ENCODE measurements at regions not wholly inside any gene's neighbourhood (a gene's known extent, or its start where the extent isn't known, plus 50 kb on each side); places are given as distances from the start of the nearest gene placed in this dataset.
"Not testable (repeated sequence)": the region's sequence is repeated elsewhere in the genome, so short reads cannot be mapped to it uniquely, and the experiment has no call there.

DNA sequence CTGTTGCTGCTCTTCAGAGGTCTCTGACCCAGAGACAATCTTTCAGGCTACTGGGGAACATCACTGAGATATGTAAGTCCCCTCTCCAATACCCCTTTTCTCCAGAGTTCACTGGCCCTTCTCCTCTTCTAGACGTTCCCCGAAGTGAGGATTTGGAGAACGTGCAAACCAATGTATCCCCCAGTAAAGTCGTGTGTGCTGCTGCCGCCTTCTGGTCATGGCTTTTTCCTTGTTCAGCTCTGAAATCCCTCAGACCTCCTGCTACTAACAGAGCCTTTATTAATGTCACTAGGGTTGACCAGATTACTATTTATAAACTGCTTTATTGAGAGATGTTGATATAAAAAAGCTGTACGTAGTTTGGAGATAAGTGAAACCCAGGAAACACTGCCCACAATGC is 1028.6 kb downstream of the CDH9 start:
- H3K27ac ChIP-seq (ENCODE audit: low read depth, low read length) = no peak overlapping the region
- H2AFZ ChIP-seq (ENCODE audit: low read length, unreplicated experiment) = no peak overlapping the region
- H3K4me3 ChIP-seq (ENCODE audit: low read depth, low read length) = no peak overlapping the region

DNA sequence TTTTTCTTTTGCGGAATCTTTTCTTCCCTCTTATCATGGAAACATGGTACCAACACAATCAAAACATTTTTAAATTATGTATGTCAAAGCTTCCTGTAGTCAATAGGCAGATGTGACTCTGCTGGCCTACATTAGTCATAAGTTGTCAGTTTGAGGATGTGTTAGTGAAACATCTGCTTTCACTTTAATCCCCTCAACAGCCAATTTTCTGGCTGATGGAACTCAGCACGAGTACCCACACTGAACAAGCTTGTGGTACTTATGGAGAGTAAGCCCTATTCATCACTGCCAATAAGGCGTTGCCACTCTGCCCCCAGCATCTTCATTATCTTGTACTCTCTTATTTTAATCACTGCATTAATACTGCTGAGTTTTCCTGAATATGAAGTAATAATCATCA is 1034.4 kb downstream of the CDH9 start:
- Histone ChIP-seq H3K4me3 (ENCODE audit: low read depth, low read length) (no peak overlapping the region), H3K4me1 (ENCODE audit: control insufficient read depth, insufficient read depth, low read length, unreplicated experiment) (no peaks in the 10 kb centered on the region), H2AFZ (ENCODE audit: low read length, unreplicated experiment) (no peak overlapping the region), H3K27me3 (ENCODE audit: insufficient read depth, low read length) (no peaks in the 10 kb centered on the region), H3K36me3 (ENCODE audit: insufficient read depth, low read length) (no peaks in the 10 kb centered on the region), H3K79me2 (ENCODE audit: control insufficient read depth, insufficient read depth, low read length, unreplicated experiment) (no peaks in the 10 kb centered on the region), H3K27ac (ENCODE audit: low read depth, low read length) (no peak overlapping the region)

More for the DNA sequence above, 1028.6 kb downstream of the CDH9 start:
- H3K4me1 ChIP-seq (ENCODE audit: control insufficient read depth, insufficient read depth, low read length, unreplicated experiment) = no peaks in the 10 kb centered on the region
- no peaks in the 10 kb centered on the region for H3K79me2 ChIP-seq (ENCODE audit: control insufficient read depth, insufficient read depth, low read length, unreplicated experiment)
- H3K27me3 ChIP-seq (ENCODE audit: insufficient read depth, low read length) = no peaks in the 10 kb centered on the region
- no peaks in the 10 kb centered on the region for H3K36me3 ChIP-seq (ENCODE audit: insufficient read depth, low read length)

DNA sequence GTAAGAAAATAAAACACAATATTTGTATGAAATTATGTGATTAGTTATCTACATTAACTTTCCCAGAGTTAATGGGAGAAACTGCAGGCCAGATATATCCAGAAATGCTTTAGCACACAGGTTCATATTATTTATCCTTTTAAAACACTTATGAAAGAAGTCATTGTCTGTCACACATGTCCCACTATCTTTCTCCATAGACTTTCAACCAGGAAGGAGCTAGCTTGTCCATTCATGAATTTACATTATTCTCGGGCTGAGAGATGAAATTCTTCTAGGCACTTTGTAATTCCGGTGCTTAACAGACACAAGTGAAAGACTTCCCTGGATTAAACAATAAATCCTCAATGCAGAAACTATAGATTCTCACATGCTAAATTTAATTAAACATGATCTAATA is 1043.2 kb downstream of the CDH9 start:
- Histone ChIP-seq H2AFZ (ENCODE audit: low read length, unreplicated experiment) (no peak overlapping the region), H3K36me3 (ENCODE audit: insufficient read depth, low read length) (no peaks in the 10 kb centered on the region), H3K79me2 (ENCODE audit: control insufficient read depth, insufficient read depth, low read length, unreplicated experiment) (no peaks in the 10 kb centered on the region), H3K4me3 (ENCODE audit: low read depth, low read length) (no peak overlapping the region), H3K27ac (ENCODE audit: low read depth, low read length) (no peak overlapping the region), H3K27me3 (ENCODE audit: insufficient read depth, low read length) (no peaks in the 10 kb centered on the region), H3K4me1 (ENCODE audit: control insufficient read depth, insufficient read depth, low read length, unreplicated experiment) (no peaks in the 10 kb centered on the region)

DNA sequence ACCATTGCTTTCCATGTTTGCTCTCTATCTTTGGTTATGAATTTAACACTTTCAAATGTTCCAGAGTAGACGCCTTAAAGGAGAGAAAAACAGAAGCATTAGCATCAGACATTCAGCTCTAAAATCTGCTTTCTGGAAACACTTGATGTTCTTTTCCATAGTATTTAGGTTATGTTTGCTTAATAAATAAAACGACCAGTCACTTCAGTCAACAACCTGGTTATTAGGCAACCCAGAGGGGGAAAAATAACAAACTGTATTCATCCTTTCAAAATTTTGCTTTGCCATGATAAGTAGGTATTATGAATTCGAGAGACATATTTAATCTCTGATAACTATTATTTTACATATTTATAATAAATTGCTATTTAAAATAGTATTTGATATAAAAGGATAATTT is 1044.7 kb downstream of the CDH9 start:
- Histone ChIP-seq H3K79me2 (ENCODE audit: control insufficient read depth, insufficient read depth, low read length, unreplicated experiment) (no peaks in the 10 kb centered on the region), H2AFZ (ENCODE audit: low read length, unreplicated experiment) (no peak overlapping the region), H3K4me1 (ENCODE audit: control insufficient read depth, insufficient read depth, low read length, unreplicated experiment) (no peaks in the 10 kb centered on the region), H3K36me3 (ENCODE audit: insufficient read depth, low read length) (no peaks in the 10 kb centered on the region), H3K27ac (ENCODE audit: low read depth, low read length) (no peak overlapping the region), H3K4me3 (ENCODE audit: low read depth, low read length) (no peak overlapping the region), H3K27me3 (ENCODE audit: insufficient read depth, low read length) (no peaks in the 10 kb centered on the region)

DNA sequence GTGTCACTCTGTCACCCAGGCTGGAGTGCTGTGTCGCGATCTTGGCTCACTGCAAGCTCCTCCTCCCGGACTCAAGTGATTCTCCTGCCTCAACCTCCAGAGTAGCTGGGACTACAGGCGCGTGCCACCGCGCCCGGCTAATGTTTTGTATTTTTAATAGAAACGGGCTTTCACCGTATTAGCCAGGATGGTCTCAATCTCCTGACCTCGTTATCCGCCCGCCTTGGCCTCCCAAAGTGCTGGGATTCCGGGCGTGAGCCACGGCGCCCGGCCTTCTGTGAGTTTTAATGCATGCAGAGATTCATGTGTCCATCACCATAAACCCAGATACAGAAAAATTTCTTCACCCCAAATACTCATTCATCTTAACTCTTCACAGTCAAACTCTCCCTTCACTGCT is 1046.7 kb downstream of the CDH9 start:
- Histone ChIP-seq H3K4me3 (ENCODE audit: low read depth, low read length) (no peak overlapping the region), H3K4me1 (ENCODE audit: control insufficient read depth, insufficient read depth, low read length, unreplicated experiment) (no peaks in the 10 kb centered on the region), H2AFZ (ENCODE audit: low read length, unreplicated experiment) (no peak overlapping the region), H3K79me2 (ENCODE audit: control insufficient read depth, insufficient read depth, low read length, unreplicated experiment) (no peaks in the 10 kb centered on the region), H3K36me3 (ENCODE audit: insufficient read depth, low read length) (no peaks in the 10 kb centered on the region), H3K27me3 (ENCODE audit: insufficient read depth, low read length) (no peaks in the 10 kb centered on the region), H3K27ac (ENCODE audit: low read depth, low read length) (no peak overlapping the region)

DNA sequence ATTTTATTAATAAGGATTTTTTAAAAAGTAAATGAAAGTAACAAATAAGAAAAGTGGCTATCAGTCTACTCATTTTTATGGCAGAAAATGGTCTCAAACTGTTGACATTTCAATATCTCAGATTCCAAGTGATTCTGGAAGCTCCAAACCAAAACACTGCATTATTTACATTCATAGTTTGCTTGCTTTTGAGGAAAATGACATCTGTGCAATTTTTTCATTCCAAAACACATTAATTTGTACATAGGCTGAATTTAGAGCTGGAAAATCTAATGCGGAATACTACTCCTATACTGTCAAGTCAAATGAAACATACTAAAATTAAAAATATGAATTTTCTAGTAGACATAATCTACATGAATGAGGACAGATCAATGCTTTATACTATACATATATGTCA is 1047.6 kb downstream of the CDH9 start:
- Histone ChIP-seq H3K36me3 (ENCODE audit: insufficient read depth, low read length) (no peaks in the 10 kb centered on the region), H3K79me2 (ENCODE audit: control insufficient read depth, insufficient read depth, low read length, unreplicated experiment) (no peaks in the 10 kb centered on the region), H3K4me3 (ENCODE audit: low read depth, low read length) (no peak overlapping the region), H3K27me3 (ENCODE audit: insufficient read depth, low read length) (no peaks in the 10 kb centered on the region), H3K4me1 (ENCODE audit: control insufficient read depth, insufficient read depth, low read length, unreplicated experiment) (no peaks in the 10 kb centered on the region), H3K27ac (ENCODE audit: low read depth, low read length) (no peak overlapping the region), H2AFZ (ENCODE audit: low read length, unreplicated experiment) (no peak overlapping the region)

DNA sequence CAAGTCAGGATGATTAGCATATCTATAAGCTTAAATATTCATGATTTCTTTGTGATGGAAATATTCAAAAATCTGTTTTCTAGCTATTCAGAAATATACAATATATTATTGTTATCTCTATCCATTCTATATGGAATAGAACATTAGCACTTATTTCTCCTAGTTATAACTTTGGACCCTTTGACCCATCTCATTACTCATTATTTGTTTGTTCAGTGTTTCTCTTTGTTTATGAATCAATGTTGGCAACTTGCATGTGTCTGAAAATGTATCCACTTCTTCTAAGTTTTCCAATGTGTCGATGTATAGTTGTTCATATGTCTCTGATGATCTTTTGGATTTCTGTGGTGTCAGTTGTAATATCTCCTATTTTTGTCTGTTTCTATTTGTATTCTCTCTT is 1059.3 kb downstream of the CDH9 start:
- H3K27ac ChIP-seq (ENCODE audit: low read depth, low read length) = no peak overlapping the region
- no peaks in the 10 kb centered on the region for H3K36me3 ChIP-seq (ENCODE audit: insufficient read depth, low read length)
- no peaks in the 10 kb centered on the region for H3K79me2 ChIP-seq (ENCODE audit: control insufficient read depth, insufficient read depth, low read length, unreplicated experiment)
- H3K4me3 ChIP-seq (ENCODE audit: low read depth, low read length) = no peak overlapping the region
- H2AFZ ChIP-seq (ENCODE audit: low read length, unreplicated experiment) = no peak overlapping the region
- H3K27me3 ChIP-seq (ENCODE audit: insufficient read depth, low read length) = no peaks in the 10 kb centered on the region
- H3K4me1 ChIP-seq (ENCODE audit: control insufficient read depth, insufficient read depth, low read length, unreplicated experiment) = no peaks in the 10 kb centered on the region

DNA sequence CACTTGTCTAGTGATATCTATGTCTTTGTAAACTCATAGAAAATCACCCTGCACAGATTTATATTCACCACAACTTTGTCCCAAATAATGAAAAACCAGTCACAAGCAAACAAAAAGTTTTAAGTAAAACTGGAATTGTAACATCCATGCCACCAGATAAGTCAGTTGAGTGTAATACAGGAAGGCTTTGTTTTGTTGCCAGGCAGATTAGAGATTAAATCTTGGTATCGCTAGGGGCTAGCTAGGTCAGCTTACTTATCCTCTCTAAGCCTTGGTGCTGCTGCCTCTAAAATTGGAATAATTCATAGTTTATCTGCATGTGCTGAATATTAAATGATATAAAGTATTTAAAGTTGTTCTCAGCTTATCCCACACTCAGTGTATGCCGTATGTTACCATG is 1062.5 kb downstream of the CDH9 start:
- Histone ChIP-seq H3K27me3 (ENCODE audit: insufficient read depth, low read length) (no peaks in the 10 kb centered on the region), H3K4me1 (ENCODE audit: control insufficient read depth, insufficient read depth, low read length, unreplicated experiment) (no peaks in the 10 kb centered on the region), H3K79me2 (ENCODE audit: control insufficient read depth, insufficient read depth, low read length, unreplicated experiment) (no peaks in the 10 kb centered on the region)

DNA sequence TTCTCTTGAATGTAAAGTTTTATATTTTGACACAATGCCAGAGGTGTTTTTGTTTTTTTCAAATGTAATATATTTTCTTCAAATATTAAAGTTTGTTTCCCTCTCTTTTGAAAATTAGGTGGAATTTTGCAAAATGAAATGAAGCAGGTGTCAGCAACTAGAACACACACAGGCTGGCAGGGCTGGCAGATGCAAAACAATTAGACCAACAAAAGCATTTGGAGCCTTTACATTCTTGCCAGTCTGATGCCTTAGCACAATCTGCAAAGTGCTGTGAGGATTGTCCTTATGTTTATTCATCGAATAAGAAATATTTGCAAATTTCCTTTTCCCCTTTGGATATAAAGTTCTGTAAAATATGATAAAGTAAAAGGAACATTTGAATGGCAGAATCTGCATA is 1063.9 kb downstream of the CDH9 start:
- Histone ChIP-seq H3K27me3 (ENCODE audit: insufficient read depth, low read length) (no peaks in the 10 kb centered on the region), H3K27ac (ENCODE audit: low read depth, low read length) (no peak overlapping the region), H3K4me3 (ENCODE audit: low read depth, low read length) (no peak overlapping the region), H3K36me3 (ENCODE audit: insufficient read depth, low read length) (no peaks in the 10 kb centered on the region), H3K79me2 (ENCODE audit: control insufficient read depth, insufficient read depth, low read length, unreplicated experiment) (no peaks in the 10 kb centered on the region), H2AFZ (ENCODE audit: low read length, unreplicated experiment) (no peak overlapping the region), H3K4me1 (ENCODE audit: control insufficient read depth, insufficient read depth, low read length, unreplicated experiment) (no peaks in the 10 kb centered on the region)

More for the DNA sequence above, 1062.5 kb downstream of the CDH9 start:
- no peak overlapping the region for H3K27ac ChIP-seq (ENCODE audit: low read depth, low read length)
- no peak overlapping the region for H2AFZ ChIP-seq (ENCODE audit: low read length, unreplicated experiment)
- H3K4me3 ChIP-seq (ENCODE audit: low read depth, low read length) = no peak overlapping the region
- no peaks in the 10 kb centered on the region for H3K36me3 ChIP-seq (ENCODE audit: insufficient read depth, low read length)

DNA sequence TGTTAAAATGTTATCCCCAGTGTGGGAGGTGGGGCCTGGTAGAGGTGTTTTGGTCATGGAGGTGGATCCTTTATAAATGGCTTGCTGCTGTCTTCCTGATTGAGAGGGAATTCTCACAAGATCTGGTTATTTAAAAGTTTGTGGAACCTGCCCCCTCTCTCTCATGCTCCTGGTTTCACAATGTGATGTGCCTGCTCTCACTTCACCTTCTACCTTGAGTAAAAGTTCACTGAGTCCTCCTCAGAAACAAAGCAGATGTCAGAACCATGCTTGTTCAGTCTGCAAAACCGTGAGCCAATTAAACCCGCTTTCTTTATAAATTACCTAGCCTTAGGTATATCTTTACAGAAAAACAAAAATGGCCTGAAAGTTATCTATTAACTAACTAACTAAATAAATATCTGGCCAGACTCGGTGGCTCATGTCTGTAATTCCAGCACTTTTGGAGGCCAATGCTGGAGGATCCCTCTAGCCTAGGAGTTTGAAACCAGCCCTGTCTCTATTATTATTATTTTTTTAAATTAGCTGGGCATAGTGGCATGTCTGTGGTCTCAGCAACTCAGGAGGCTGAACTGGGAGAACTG is 1067.4 kb downstream of the CDH9 start:
- no peaks in the 10 kb centered on the region for H3K79me2 ChIP-seq (ENCODE audit: control insufficient read depth, insufficient read depth, low read length, unreplicated experiment)
- H3K27ac ChIP-seq (ENCODE audit: low read depth, low read length) = no peak overlapping the region
- H3K27me3 ChIP-seq (ENCODE audit: insufficient read depth, low read length) = no peaks in the 10 kb centered on the region
- no peaks in the 10 kb centered on the region for H3K36me3 ChIP-seq (ENCODE audit: insufficient read depth, low read length)
- H3K4me1 ChIP-seq (ENCODE audit: control insufficient read depth, insufficient read depth, low read length, unreplicated experiment) = no peaks in the 10 kb centered on the region
- H3K4me3 ChIP-seq (ENCODE audit: low read depth, low read length) = no peak overlapping the region
- H2AFZ ChIP-seq (ENCODE audit: low read length, unreplicated experiment) = no peak overlapping the region

DNA sequence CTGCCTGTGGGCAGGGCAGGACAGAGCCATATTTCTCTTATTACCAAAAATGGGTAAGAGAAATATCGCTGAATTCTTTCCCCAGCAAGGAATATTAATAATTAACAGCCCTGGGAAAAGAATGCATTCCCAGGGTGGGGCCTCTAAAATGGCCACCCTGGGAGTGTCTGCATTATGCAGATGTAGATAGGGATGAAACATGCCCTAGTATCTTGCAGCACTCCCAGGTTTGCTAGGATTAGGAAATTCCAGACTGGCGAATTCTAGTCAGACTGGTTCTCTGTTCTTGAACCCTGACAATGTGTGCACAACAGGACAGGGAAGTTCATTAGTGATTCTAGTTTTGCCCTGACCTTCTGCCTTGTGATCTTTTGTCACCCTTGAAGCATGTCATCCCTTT is 1069.3 kb downstream of the CDH9 start:
- H3K4me1 ChIP-seq (ENCODE audit: control insufficient read depth, insufficient read depth, low read length, unreplicated experiment); H3K27me3 ChIP-seq (ENCODE audit: insufficient read depth, low read length); H3K36me3 ChIP-seq (ENCODE audit: insufficient read depth, low read length); H3K4me3 ChIP-seq (ENCODE audit: low read depth, low read length); H2AFZ ChIP-seq (ENCODE audit: low read length, unreplicated experiment); H3K79me2 ChIP-seq (ENCODE audit: control insufficient read depth, insufficient read depth, low read length, unreplicated experiment); H3K27ac ChIP-seq (ENCODE audit: low read depth, low read length): not testable (repeated sequence)
